ENCODE measurements at regions not wholly inside any gene's neighbourhood (a gene's known extent, or its start where the extent isn't known, plus 50 kb on each side); places are given as distances from the start of the nearest gene placed in this dataset.
A peak's percentile ranks its signal among the peaks of the same experiment; 100 is the strongest.

- H3K4me2 ChIP-seq (ENCODE audit: insufficient read depth, low read length, poor library complexity, severe bottlenecking): no peak overlapping the region
- no peak overlapping the region for H3K23ac ChIP-seq (ENCODE audit: low read depth, low read length, poor library complexity)
- H3K4me3 ChIP-seq (ENCODE audit: low read length in 2 of 2): no peak overlapping the region
- peaks cover 12 to 42% of the 10 kb centered on the region in 2 donors for H3K4me1 ChIP-seq (ENCODE audit: control insufficient read depth in 2 of 2, insufficient read depth in 1 of 2, low read depth in 1 of 2, low read length in 2 of 2)
- no peak overlapping the region for H4K8ac ChIP-seq (ENCODE audit: low read depth, low read length)
- H2BK15ac ChIP-seq (ENCODE audit: low read length): no peak overlapping the region
- no peaks in the 10 kb centered on the region for H3K79me1 ChIP-seq (ENCODE audit: low read depth, low read length)
- no peak overlapping the region for H3K27ac ChIP-seq (replicated peaks; ENCODE audit: low read length)
- no peak overlapping the region for H3K14ac ChIP-seq (ENCODE audit: low read length)
- no peak overlapping the region for H4K91ac ChIP-seq (ENCODE audit: low read depth, low read length, poor library complexity)
- H3K9me3 ChIP-seq (replicated peaks in 1 of 2; ENCODE audit: control insufficient read depth in 2 of 2, insufficient read depth in 1 of 2, low read depth in 1 of 2, low read length in 2 of 2): no peaks in the 10 kb centered on the region
- no peaks in the 10 kb centered on the region for H3K36me3 ChIP-seq (replicated peaks in 1 of 2; ENCODE audit: control insufficient read depth in 2 of 2, insufficient read depth in 2 of 2, low read length in 2 of 2)
- no peak overlapping the region for H2BK120ac ChIP-seq (ENCODE audit: low read depth, low read length)
- H2AK5ac ChIP-seq (ENCODE audit: low read depth, low read length): no peak overlapping the region
- no peak for DNase-seq (ENCODE audit: low spot score)
- WGBS, 2 donors (ENCODE audit: extremely low coverage in 2 of 2, insufficient read length in 2 of 2, insufficient replicate concordance in 1 of 2): no CpG with 5 or more reads among the region's 2 CpGs
- H3K18ac ChIP-seq (ENCODE audit: low read length): no peak overlapping the region
- H3K9ac ChIP-seq (ENCODE audit: low read depth, low read length, poor library complexity): no peak overlapping the region
- H2BK12ac ChIP-seq (ENCODE audit: low read length): no peak overlapping the region
- H3K27me3 ChIP-seq (ENCODE audit: control insufficient read depth in 3 of 3, insufficient read depth in 3 of 3, low read depth in 1 of 3, low read length in 3 of 3): no peaks in the 10 kb centered on the region
- H2AFZ ChIP-seq (ENCODE audit: low read length): peak overlapping the region; percentile 10
- H2BK5ac ChIP-seq (ENCODE audit: low read length): no peak overlapping the region
- no peak overlapping the region for H3K4ac ChIP-seq (ENCODE audit: low read length)
Observed at GRCh38 chr15:60079210-60079609, 75.1 kb downstream of the FOXB1 start.

- DNase-seq (ENCODE audit: low spot score): no peak
- Histone ChIP-seq H2BK5ac (ENCODE audit: low read length) (no peak overlapping the region), H3K18ac (ENCODE audit: low read length) (no peak overlapping the region), H2BK15ac (ENCODE audit: low read length) (no peak overlapping the region), H4K91ac (ENCODE audit: low read depth, low read length, poor library complexity) (no peak overlapping the region), H3K14ac (ENCODE audit: low read length) (no peak overlapping the region), H3K79me1 (ENCODE audit: low read depth, low read length) (no peaks in the 10 kb centered on the region), H2BK120ac (ENCODE audit: low read depth, low read length) (no peak overlapping the region), H3K4me1 (ENCODE audit: control insufficient read depth in 2 of 2, insufficient read depth in 1 of 2, low read depth in 1 of 2, low read length in 2 of 2) (peaks cover 9 to 24% of the 10 kb centered on the region in 2 donors), H3K4me2 (ENCODE audit: insufficient read depth, low read length, poor library complexity, severe bottlenecking) (no peak overlapping the region), H2AK5ac (ENCODE audit: low read depth, low read length) (no peak overlapping the region), H3K9me3 (replicated peaks in 1 of 2; ENCODE audit: control insufficient read depth in 2 of 2, insufficient read depth in 1 of 2, low read depth in 1 of 2, low read length in 2 of 2) (no peaks in the 10 kb centered on the region), H3K27ac (replicated peaks; ENCODE audit: low read length) (no peak overlapping the region), H3K23ac (ENCODE audit: low read depth, low read length, poor library complexity) (no peak overlapping the region), H4K8ac (ENCODE audit: low read depth, low read length) (no peak overlapping the region), H3K36me3 (replicated peaks in 1 of 2; ENCODE audit: control insufficient read depth in 2 of 2, insufficient read depth in 2 of 2, low read length in 2 of 2) (no peaks in the 10 kb centered on the region), H3K4me3 (ENCODE audit: low read length in 2 of 2) (no peak overlapping the region), H3K27me3 (ENCODE audit: control insufficient read depth in 3 of 3, insufficient read depth in 3 of 3, low read depth in 1 of 3, low read length in 3 of 3) (no peaks in the 10 kb centered on the region), H3K4ac (ENCODE audit: low read length) (no peak overlapping the region), H3K9ac (ENCODE audit: low read depth, low read length, poor library complexity) (no peak overlapping the region), H2BK12ac (ENCODE audit: low read length) (no peak overlapping the region), H2AFZ (ENCODE audit: low read length) (no peak overlapping the region)
- WGBS, 2 donors (ENCODE audit: extremely low coverage in 2 of 2, insufficient read length in 2 of 2, insufficient replicate concordance in 1 of 2): no CpG with 5 or more reads among the region's 3 CpGs
Observed at GRCh38 chr15:60081976-60082375, 77.9 kb downstream of the FOXB1 start.

GRCh38 chr15:60083318-60083717 lies 79.2 kb downstream of the FOXB1 start:
- Histone ChIP-seq H3K9me3 (replicated peaks in 1 of 2; ENCODE audit: control insufficient read depth in 2 of 2, insufficient read depth in 1 of 2, low read depth in 1 of 2, low read length in 2 of 2) (no peaks in the 10 kb centered on the region), H3K18ac (ENCODE audit: low read length) (no peak overlapping the region), H4K91ac (ENCODE audit: low read depth, low read length, poor library complexity) (no peak overlapping the region), H2BK120ac (ENCODE audit: low read depth, low read length) (no peak overlapping the region), H3K14ac (ENCODE audit: low read length) (no peak overlapping the region), H3K9ac (ENCODE audit: low read depth, low read length, poor library complexity) (no peak overlapping the region), H3K4me1 (ENCODE audit: control insufficient read depth in 2 of 2, insufficient read depth in 1 of 2, low read depth in 1 of 2, low read length in 2 of 2) (peaks cover 0 to 16% of the 10 kb centered on the region in 2 donors), H3K4me2 (ENCODE audit: insufficient read depth, low read length, poor library complexity, severe bottlenecking) (no peak overlapping the region), H3K36me3 (replicated peaks in 1 of 2; ENCODE audit: control insufficient read depth in 2 of 2, insufficient read depth in 2 of 2, low read length in 2 of 2) (no peaks in the 10 kb centered on the region), H3K79me1 (ENCODE audit: low read depth, low read length) (no peaks in the 10 kb centered on the region), H2BK5ac (ENCODE audit: low read length) (no peak overlapping the region), H3K23ac (ENCODE audit: low read depth, low read length, poor library complexity) (no peak overlapping the region), H3K27ac (replicated peaks; ENCODE audit: low read length) (no peak overlapping the region), H3K4ac (ENCODE audit: low read length) (no peak overlapping the region), H2BK12ac (ENCODE audit: low read length) (no peak overlapping the region), H2BK15ac (ENCODE audit: low read length) (no peak overlapping the region), H4K8ac (ENCODE audit: low read depth, low read length) (no peak overlapping the region), H3K4me3 (ENCODE audit: low read length in 2 of 2) (no peak overlapping the region), H2AK5ac (ENCODE audit: low read depth, low read length) (no peak overlapping the region), H3K27me3 (ENCODE audit: control insufficient read depth in 3 of 3, insufficient read depth in 3 of 3, low read depth in 1 of 3, low read length in 3 of 3) (no peaks in the 10 kb centered on the region), H2AFZ (ENCODE audit: low read length) (no peak overlapping the region)
- no peak for DNase-seq (ENCODE audit: low spot score)
- WGBS, 2 donors (ENCODE audit: extremely low coverage in 2 of 2, insufficient read length in 2 of 2, insufficient replicate concordance in 1 of 2): no CpG with 5 or more reads among the region's 3 CpGs

GRCh38 chr15:60086681-60087429 lies 82.7 kb downstream of the FOXB1 start:
- H2BK12ac ChIP-seq (ENCODE audit: low read length): no peak overlapping the region
- H3K4me3 ChIP-seq (ENCODE audit: low read length in 2 of 2): no peak overlapping the region
- no peak overlapping the region for H3K14ac ChIP-seq (ENCODE audit: low read length)
- H3K9ac ChIP-seq (ENCODE audit: low read depth, low read length, poor library complexity): no peak overlapping the region
- H2BK120ac ChIP-seq (ENCODE audit: low read depth, low read length): no peak overlapping the region
- no CpG with 5 or more reads among the region's 8 CpGs for WGBS, 2 donors (ENCODE audit: extremely low coverage in 2 of 2, insufficient read length in 2 of 2, insufficient replicate concordance in 1 of 2)
- no peak overlapping the region for H3K27ac ChIP-seq (replicated peaks; ENCODE audit: low read length)
- H2AFZ ChIP-seq (ENCODE audit: low read length): peak overlapping the region; percentile 32
- no peaks in the 10 kb centered on the region for H3K9me3 ChIP-seq (replicated peaks in 1 of 2; ENCODE audit: control insufficient read depth in 2 of 2, insufficient read depth in 1 of 2, low read depth in 1 of 2, low read length in 2 of 2)
- H3K79me1 ChIP-seq (ENCODE audit: low read depth, low read length): no peaks in the 10 kb centered on the region
- no peaks in the 10 kb centered on the region for H3K27me3 ChIP-seq (ENCODE audit: control insufficient read depth in 3 of 3, insufficient read depth in 3 of 3, low read depth in 1 of 3, low read length in 3 of 3)
- no peaks in the 10 kb centered on the region for H3K36me3 ChIP-seq (replicated peaks in 1 of 2; ENCODE audit: control insufficient read depth in 2 of 2, insufficient read depth in 2 of 2, low read length in 2 of 2)
- no peak overlapping the region for H2AK5ac ChIP-seq (ENCODE audit: low read depth, low read length)
- H3K18ac ChIP-seq (ENCODE audit: low read length): peak overlapping the region; percentile 35
- H3K4ac ChIP-seq (ENCODE audit: low read length): no peak overlapping the region
- H3K23ac ChIP-seq (ENCODE audit: low read depth, low read length, poor library complexity): no peak overlapping the region
- peaks cover 2 to 4% of the 10 kb centered on the region in 2 donors for H3K4me1 ChIP-seq (ENCODE audit: control insufficient read depth in 2 of 2, insufficient read depth in 1 of 2, low read depth in 1 of 2, low read length in 2 of 2)
- DNase-seq (ENCODE audit: low spot score): no peak
- H4K8ac ChIP-seq (ENCODE audit: low read depth, low read length): no peak overlapping the region
- no peak overlapping the region for H2BK5ac ChIP-seq (ENCODE audit: low read length)
- no peak overlapping the region for H2BK15ac ChIP-seq (ENCODE audit: low read length)
- no peak overlapping the region for H4K91ac ChIP-seq (ENCODE audit: low read depth, low read length, poor library complexity)
- no peak overlapping the region for H3K4me2 ChIP-seq (ENCODE audit: insufficient read depth, low read length, poor library complexity, severe bottlenecking)

Measured in neuronal stem cell (in vitro differentiated cells).